ENCODE measurements at regions not wholly inside any gene's neighbourhood (a gene's known extent, or its start where the extent isn't known, plus 50 kb on each side); places are given as distances from the start of the nearest gene placed in this dataset.

- TF ChIP-seq CTCF (conservative IDR thresholded peaks at IDR 0.05; ENCODE audit: low read depth, low read length) (peak; percentile 51; the same call in 1 of the 2 replicates), EZH2 (IDR thresholded peaks at IDR 0.05; ENCODE audit: low read length, unreplicated experiment) (no peak), EZH2phosphoT487 (IDR thresholded peaks at IDR 0.05; ENCODE audit: borderline replicate concordance, low read length) (no peak)
Observed at GRCh38 chr10:90138844-90139243, 437.5 kb downstream of the KIF20B start.
